Neural crest cell (in vitro differentiated cells): ENCODE measurements at regions not wholly inside any gene's neighbourhood (a gene's known extent, or its start where the extent isn't known, plus 50 kb on each side); places are given as distances from the start of the nearest gene placed in this dataset.
A peak's percentile ranks its signal among the peaks of the same experiment; 100 is the strongest.

Source experiments
- DNase-seq: peaks from one replicate; pipeline ENCODE4 v3.0.0; 2021; ENCODE audit warnings: low read depth, mixed read lengths, low spot score
- H3K27ac Mint-ChIP-seq: one replicate; pipeline ENCODE4 v1.8.0; 2021; ENCODE audit warnings: mild to moderate bottlenecking, mixed read lengths; ENCODE audit not compliant: unreplicated experiment
- H3K27me3 Mint-ChIP-seq: 2 replicates; pipeline ENCODE4 v1.8.0; 2021; ENCODE audit warnings: low read depth, mild to moderate bottlenecking, mixed read lengths
- H3K36me3 Mint-ChIP-seq: 2 replicates; pipeline ENCODE4 v1.8.0; 2021; ENCODE audit warnings: low read depth, mild to moderate bottlenecking, mixed read lengths
- H3K4me1 Mint-ChIP-seq: 2 replicates; pipeline ENCODE4 v1.8.0; 2021; ENCODE audit warnings: mixed read lengths
- H3K4me3 Mint-ChIP-seq: one replicate; pipeline ENCODE4 v1.8.0; 2021; ENCODE audit warnings: mild to moderate bottlenecking, mixed read lengths
- H3K9me3 Mint-ChIP-seq: 2 replicates; pipeline ENCODE4 v1.8.0; 2021; ENCODE audit warnings: mixed read lengths
- CTCF ChIP-seq: fragments of 200-600 bp; sonication (generic); conservative IDR thresholded peaks from 2 replicates; pipeline ENCODE4 v1.5.0; 2021; ENCODE audit warnings: antibody characterized with exemption, mild to moderate bottlenecking

- no peak overlapping the region for H3K27ac Mint-ChIP-seq
- no peak overlapping the region for H3K4me3 Mint-ChIP-seq
- no peak for TF ChIP-seq CTCF
- H3K9me3 Mint-ChIP-seq: no peaks in the 10 kb centered on the region
- H3K27me3 Mint-ChIP-seq: no peaks in the 10 kb centered on the region
- DNase-seq: no peak
- no peaks in the 10 kb centered on the region for H3K4me1 Mint-ChIP-seq
- H3K36me3 Mint-ChIP-seq: no peaks in the 10 kb centered on the region
Observed at GRCh38 chr5:10122076-10122726, 127.5 kb downstream of the ATPSCKMT start.

- DNase-seq: no peak
- H3K27ac Mint-ChIP-seq: no peak overlapping the region
- H3K9me3 Mint-ChIP-seq: no peaks in the 10 kb centered on the region
- no peaks in the 10 kb centered on the region for H3K4me1 Mint-ChIP-seq
- H3K36me3 Mint-ChIP-seq: no peaks in the 10 kb centered on the region
- H3K4me3 Mint-ChIP-seq: no peak overlapping the region
- no peaks in the 10 kb centered on the region for H3K27me3 Mint-ChIP-seq
- TF ChIP-seq CTCF: no peak
Observed at GRCh38 chr5:10120934-10121333, 128.8 kb downstream of the ATPSCKMT start.

GRCh38 chr5:10118150-10118549 lies 131.5 kb downstream of the ATPSCKMT start:
- no peak for DNase-seq
- H3K27me3 Mint-ChIP-seq: no peaks in the 10 kb centered on the region
- TF ChIP-seq CTCF: no peak
- H3K9me3 Mint-ChIP-seq: no peaks in the 10 kb centered on the region
- H3K27ac Mint-ChIP-seq: no peak overlapping the region
- no peaks in the 10 kb centered on the region for H3K4me1 Mint-ChIP-seq
- H3K4me3 Mint-ChIP-seq: no peak overlapping the region
- no peaks in the 10 kb centered on the region for H3K36me3 Mint-ChIP-seq

GRCh38 chr5:10116594-10116993 lies 133.1 kb downstream of the ATPSCKMT start:
- no peaks in the 10 kb centered on the region for H3K27me3 Mint-ChIP-seq
- H3K9me3 Mint-ChIP-seq: no peaks in the 10 kb centered on the region
- peaks cover 2% of the 10 kb centered on the region for H3K4me1 Mint-ChIP-seq
- TF ChIP-seq CTCF: no peak
- H3K27ac Mint-ChIP-seq: peak overlapping the region; percentile 43
- no peak overlapping the region for H3K4me3 Mint-ChIP-seq
- no peak for DNase-seq
- H3K36me3 Mint-ChIP-seq: no peaks in the 10 kb centered on the region

- Mint-ChIP-seq H3K27me3 (no peaks in the 10 kb centered on the region), H3K4me1 (peaks cover 4% of the 10 kb centered on the region), H3K9me3 (no peaks in the 10 kb centered on the region), H3K36me3 (no peaks in the 10 kb centered on the region), H3K27ac (no peak overlapping the region), H3K4me3 (no peak overlapping the region)
- no peak for DNase-seq
- no peak for TF ChIP-seq CTCF
Observed at GRCh38 chr5:10115669-10116068, 134.0 kb downstream of the ATPSCKMT start.
